GM12873 (cell line): ENCODE measurements at regions not wholly inside any gene's neighbourhood (a gene's known extent, or its start where the extent isn't known, plus 50 kb on each side); places are given as distances from the start of the nearest gene placed in this dataset.

Experiments used
- CTCF ChIP-seq: IDR thresholded peaks from 2 replicates; pipeline ENCODE4 v1.5.1; 2012; ENCODE audit warnings: low read depth, mild to moderate bottlenecking, moderate library complexity, low read length, control low read depth; ENCODE audit not compliant: insufficient read depth; ENCODE audit errors: missing control alignments

GRCh38 chr21:23633447-23633940 lies 1973.8 kb downstream of the MRPL39 start:
- TF ChIP-seq CTCF: no peak

DNA sequence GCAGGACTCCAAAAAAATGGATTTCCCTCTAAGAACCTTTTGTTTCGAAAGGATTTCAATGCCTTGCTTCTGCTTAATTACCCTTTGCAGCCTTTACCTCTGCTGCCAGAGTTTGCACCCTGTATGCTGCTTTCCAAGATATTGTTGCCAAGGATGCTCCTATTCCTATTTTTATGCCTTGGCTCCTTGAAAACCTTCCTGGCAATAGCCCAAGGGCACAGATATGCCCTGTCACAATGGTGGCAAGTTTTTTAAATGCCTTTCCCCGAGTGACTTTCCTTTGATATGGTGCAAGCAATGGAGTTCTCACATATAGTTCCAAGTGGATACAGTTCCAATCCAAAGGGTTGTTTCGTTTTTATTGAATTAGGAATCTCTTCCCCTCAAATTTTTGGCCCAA lies 1983.0 kb downstream of the MRPL39 start:
- TF ChIP-seq CTCF: no peak

DNA sequence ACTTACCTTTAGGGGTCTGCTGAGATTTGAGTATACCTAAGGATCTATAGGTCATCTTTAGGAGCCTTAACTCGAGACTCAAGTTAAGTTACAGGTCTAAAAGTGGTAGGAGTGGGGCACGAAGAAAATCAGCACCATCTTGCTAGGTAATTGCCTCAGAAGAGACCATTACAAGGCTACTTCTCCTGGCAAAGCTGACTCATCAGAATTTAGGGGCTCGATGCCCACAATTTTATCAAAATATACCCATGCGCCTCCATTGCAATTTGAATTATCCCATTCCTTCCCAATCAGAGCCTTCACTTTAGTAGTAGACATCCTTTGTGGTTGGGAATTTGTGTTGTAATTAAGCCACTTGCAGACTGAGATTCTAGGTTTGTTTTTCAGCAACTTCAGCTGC lies 1994.3 kb downstream of the MRPL39 start:
- no peak for TF ChIP-seq CTCF

DNA sequence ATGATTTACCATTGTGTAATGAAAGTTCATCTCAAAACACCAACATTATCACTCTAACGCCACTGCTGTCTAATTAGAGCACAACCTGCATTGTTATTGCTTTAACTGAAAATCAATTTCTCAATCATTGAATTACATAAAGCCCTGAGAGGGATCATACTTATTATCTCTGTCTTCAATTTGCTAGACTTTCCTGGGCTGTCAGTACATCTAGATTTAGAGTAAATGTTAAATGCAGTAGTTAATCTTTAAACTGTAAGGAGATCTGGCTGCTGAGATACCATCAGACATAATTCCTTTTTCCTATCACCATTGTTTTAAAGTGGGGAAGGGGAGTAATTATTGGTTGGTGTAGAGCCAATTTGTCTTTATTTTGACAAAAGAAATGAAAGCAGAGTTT lies 1995.1 kb downstream of the MRPL39 start:
- TF ChIP-seq CTCF: no peak

GRCh38 chr21:23607782-23608431 lies 1999.4 kb downstream of the MRPL39 start:
- no peak for TF ChIP-seq CTCF

DNA sequence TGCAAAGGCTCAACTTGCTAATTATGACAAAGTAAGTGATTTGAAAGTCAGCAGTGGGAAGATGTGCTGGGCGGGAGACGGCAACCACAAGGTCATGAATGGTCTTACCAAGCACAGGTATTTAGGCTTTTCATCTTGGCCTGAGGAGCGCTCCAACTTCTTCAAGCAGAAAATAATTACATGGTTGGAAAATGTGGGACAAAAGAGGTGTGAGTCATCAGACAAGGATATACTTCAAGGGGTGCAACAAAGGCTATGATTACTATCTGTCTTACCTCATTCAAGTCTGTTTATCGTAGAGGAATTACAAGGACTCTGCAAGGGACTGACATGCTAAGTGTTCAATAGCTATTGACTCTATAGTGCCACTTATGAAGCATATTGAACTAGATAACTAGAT lies 2005.7 kb downstream of the MRPL39 start:
- no peak for TF ChIP-seq CTCF

DNA sequence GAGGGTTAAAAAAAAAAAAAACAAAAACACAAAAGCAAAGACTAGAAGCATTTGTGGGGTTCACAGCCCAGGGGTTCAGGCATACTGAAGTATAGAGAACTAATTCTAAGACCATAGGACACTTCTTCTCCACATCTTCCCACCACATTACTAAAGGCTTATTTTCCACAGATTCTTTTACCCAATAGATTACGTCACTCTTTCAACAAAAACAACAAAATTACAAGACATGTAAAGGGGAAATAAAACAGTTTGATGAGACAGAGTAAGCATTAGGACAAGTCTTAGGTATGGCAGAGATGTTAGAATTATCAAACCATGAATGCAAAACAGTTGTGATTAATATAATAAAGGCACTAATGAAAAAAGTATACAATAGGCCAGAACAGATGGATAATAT lies 2013.7 kb downstream of the MRPL39 start:
- TF ChIP-seq CTCF: no peak

GRCh38 chr21:23585419-23585818 lies 2021.9 kb downstream of the MRPL39 start:
- TF ChIP-seq CTCF: no peak
